T-helper 2 cell (primary cell): ENCODE measurements at regions not wholly inside any gene's neighbourhood (a gene's known extent, or its start where the extent isn't known, plus 50 kb on each side); places are given as distances from the start of the nearest gene placed in this dataset.

Source experiments
- DNase-seq, 5 experiments: peaks; one replicate each; pipeline versions ENCODE4 v3.0.0 to v3.0.0-alpha.2; 2012 to 2022

DNA sequence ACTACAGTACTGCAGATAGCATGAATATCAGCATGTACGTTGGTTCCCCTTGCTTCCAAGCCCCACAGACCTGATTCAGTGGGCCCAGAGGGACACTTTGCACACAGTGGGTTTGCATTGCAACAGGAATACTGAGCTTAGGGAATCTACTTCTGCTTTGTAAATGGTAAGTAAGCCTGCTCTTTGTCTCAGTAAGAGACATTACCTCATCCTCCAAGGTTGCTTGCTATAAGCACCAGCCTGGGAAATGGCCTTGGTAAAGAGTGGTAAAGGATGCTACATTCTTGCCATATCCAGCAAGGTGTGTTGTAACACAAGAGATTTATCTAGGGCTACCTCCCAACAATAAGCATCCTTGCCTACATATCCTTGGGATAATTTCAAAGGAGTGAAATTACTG is 730.5 kb downstream of the INHBA start:
- DNase-seq, result no peak

- no peak for DNase-seq
These were observed 733.2 kb downstream of the INHBA start for GRCh38 chr7:40969641-40970040.

GRCh38 chr7:40966693-40967092 is 736.2 kb downstream of the INHBA start:
- no peak for DNase-seq

DNA sequence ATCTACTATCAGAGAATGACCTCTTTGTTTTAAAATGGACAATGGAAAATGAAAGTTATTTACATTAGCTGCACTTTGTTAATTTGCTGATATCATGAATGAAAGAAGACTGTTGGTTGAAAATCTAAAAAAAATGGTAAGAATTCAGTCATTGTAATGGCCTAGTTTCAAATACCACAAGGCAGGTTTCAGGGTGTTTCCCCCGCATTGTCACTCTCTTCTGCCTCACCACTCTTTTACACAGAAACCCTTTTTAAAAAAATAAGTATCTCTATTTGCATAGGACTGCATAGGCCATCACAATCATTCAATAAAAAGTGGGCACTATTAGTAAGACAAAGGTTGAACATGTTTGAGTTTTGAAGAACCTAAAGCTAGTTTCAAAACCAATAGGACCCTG is 737.1 kb downstream of the INHBA start:
- DNase-seq, result no peak

DNA sequence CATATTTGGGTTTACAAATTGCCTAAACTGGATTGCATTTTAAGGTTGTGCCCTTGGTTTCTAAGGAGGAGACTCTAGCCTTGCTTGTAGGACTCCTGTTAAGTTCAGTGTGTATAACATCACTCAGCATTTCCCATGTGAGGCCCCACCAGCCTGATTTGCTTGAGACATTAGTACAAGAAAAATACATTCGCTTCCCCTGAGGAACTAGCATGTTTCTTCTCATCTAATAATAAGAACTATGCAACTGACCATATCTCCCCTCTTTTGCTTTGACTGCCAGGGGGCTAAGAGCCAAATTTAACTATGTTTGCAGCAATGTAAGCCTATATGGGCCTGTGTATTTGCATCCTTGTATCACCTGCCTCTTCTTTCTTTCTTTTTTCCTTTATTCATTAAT is 737.9 kb downstream of the INHBA start:
- no peak for DNase-seq

DNA sequence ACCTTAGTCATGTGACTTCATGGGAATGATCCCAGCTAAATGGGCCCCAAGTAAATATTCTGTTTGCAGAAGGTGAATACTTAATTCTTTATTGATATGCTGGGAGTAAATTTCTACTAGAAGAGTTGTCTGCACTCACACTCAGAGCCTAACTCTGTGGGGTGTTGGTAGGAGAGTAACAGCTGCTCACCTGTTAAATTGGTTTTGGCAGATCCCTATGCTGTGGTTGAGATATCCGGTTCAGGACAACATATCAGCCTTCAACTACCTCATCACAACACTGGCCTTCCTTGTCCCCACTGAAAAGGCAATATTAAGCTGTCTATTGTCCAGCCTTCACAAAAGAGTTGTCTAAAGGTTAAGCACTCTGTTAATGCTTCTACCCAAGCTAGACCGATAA is 738.3 kb downstream of the INHBA start:
- no peak for DNase-seq

- DNase-seq, result no peak
These were observed 742.9 kb downstream of the INHBA start for GRCh38 chr7:40959955-40960354.

- no peak for DNase-seq
These were observed 754.7 kb downstream of the INHBA start for GRCh38 chr7:40948239-40948638.

GRCh38 chr7:40947566-40947965 is 755.3 kb downstream of the INHBA start:
- DNase-seq, result no peak

DNA sequence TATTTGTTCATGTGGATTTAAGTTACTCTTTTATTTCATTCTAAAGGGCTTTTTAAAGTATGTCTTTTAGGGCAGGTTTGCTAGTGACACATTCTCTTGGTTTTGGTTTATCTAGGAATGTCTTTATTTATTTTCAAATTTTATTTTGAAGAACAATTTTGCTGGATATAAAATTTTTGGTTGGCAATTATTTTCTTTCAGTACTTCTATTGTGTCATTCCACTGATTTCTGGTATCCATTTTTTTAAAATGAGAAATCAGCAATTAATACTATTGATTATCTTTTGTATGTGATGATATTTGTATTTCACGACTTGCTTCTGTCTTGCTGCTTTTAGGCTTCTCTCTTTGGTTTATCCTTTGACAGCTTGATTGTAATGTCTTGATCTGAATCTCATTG is 756.3 kb downstream of the INHBA start:
- DNase-seq, result no peak

- no peak for DNase-seq
These were observed 757.1 kb downstream of the INHBA start for GRCh38 chr7:40945788-40946187.

GRCh38 chr7:40944981-40945585 is 757.8 kb downstream of the INHBA start:
- DNase-seq, result no peak

GRCh38 chr7:40937879-40938278 is 765.0 kb downstream of the INHBA start:
- no peak for DNase-seq

DNA sequence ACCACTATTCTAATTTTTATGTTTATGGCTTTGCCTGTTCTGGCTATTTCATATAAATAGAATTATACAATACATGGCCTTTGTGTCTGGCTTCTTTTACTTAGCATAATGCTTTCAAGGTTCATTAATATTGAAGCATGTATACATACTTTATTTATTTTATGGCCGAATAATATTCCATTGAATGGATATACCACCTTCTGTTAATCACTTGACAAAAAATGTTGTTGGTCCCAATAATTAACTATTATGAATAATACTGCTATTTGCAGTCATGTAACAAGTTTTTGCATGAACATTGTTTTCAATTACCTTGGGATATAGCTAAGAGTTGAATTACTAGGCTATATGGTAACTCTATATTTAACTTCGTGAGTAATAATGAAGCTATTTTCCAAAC is 767.5 kb downstream of the INHBA start:
- DNase-seq, result no peak

- no peak for DNase-seq
These were observed 779.3 kb downstream of the INHBA start for GRCh38 chr7:40923626-40924025.

- DNase-seq, result no peak
These were observed 780.6 kb downstream of the INHBA start for GRCh38 chr7:40922316-40922670.

GRCh38 chr7:40921589-40922315 is 781.1 kb downstream of the INHBA start:
- no peak for DNase-seq

GRCh38 chr7:40918701-40919271 is 784.0 kb downstream of the SUGCT start:
- DNase-seq, result no peak

- no peak for DNase-seq
These were observed 782.0 kb downstream of the SUGCT start for GRCh38 chr7:40916813-40917212.

DNA sequence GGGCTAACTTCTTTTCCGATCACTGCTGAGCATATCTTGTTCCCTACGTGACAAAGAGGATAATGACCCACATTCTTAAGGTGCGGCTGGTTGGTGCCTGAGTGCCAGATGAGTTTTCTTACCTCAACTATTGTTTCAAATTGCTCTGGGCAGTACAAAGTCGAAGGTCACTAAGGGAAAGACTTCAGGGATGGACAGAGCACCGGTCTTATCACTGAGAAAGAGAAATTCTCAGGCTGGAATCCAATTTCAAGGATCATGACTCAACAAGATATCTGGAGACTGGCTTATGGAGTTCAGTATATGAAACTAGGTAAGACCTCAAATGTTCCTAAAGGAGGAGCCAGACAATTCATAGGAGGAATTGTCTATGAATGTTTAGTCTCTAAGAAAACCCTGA is 780.3 kb downstream of the SUGCT start:
- no peak for DNase-seq
